H1 (cell line): ENCODE measurements at regions not wholly inside any gene's neighbourhood (a gene's known extent, or its start where the extent isn't known, plus 50 kb on each side); places are given as distances from the start of the nearest gene placed in this dataset.

ENCODE experiments used
- CTCF ChIA-PET: fragments of 300-600 bp; sonication (Branson Sonifier 250); formaldehyde crosslinking; loops from one replicate; lab custom pipeline; 2021; ENCODE audit not compliant: partially characterized antibody; lab: Charles Lee
- POLR2A ChIA-PET: fragments of 300-600 bp; sonication (Branson Sonifier 250); formaldehyde crosslinking; loops from one replicate; lab custom pipeline; 2021; ENCODE audit warnings: inconsistent platforms; ENCODE audit not compliant: partially characterized antibody; lab: Charles Lee
- DNase-seq, 2 experiments: peaks; one replicate each; pipeline versions ENCODE4 v3.0.0 to v3.0.0-alpha.2; 2010 to 2022; ENCODE audit warnings: low spot score in 2 of 2, low read depth in 1 of 2, mixed read lengths in 1 of 2
- FAIRE-seq: peaks from 2 replicates; lab custom pipeline; 2011; peaks lifted over from hg19 to GRCh38; lab: Jason Lieb, UNC
- H2AFZ ChIP-seq: 2 replicates; pipeline ENCODE4 v1.8.1; 2012; ENCODE audit warnings: low read length, inconsistent platforms
- H2AK5ac ChIP-seq: 2 replicates; pipeline ENCODE4 v1.6.1; 2013; ENCODE audit warnings: low read depth, low read length
- H2BK120ac ChIP-seq: replicated peaks from 2 replicates; pipeline ENCODE3; 2013; ENCODE audit warnings: low read depth, low read length, inconsistent platforms
- H2BK12ac ChIP-seq: 2 replicates; pipeline ENCODE4 v1.6.1; 2013; ENCODE audit warnings: low read depth, low read length
- H2BK15ac ChIP-seq: 2 replicates; pipeline ENCODE4 v1.6.1; 2013; ENCODE audit warnings: low read length
- H2BK20ac ChIP-seq: 2 replicates; pipeline ENCODE4 v1.6.1; 2013; ENCODE audit warnings: low read length
- H2BK5ac ChIP-seq: 2 replicates; pipeline ENCODE4 v1.6.1; 2013; ENCODE audit warnings: low read depth, low read length
- H3K14ac ChIP-seq: 2 replicates; pipeline ENCODE4 v1.6.1; 2013; ENCODE audit warnings: inconsistent platforms; ENCODE audit not compliant: insufficient read length
- H3K18ac ChIP-seq: 2 replicates; pipeline ENCODE4 v1.6.1; 2013; ENCODE audit warnings: low read length; ENCODE audit errors: extremely low read depth
- H3K23ac ChIP-seq: 2 replicates; pipeline ENCODE4 v1.6.1; 2013; ENCODE audit warnings: inconsistent platforms; ENCODE audit not compliant: insufficient read length
- H3K23me2 ChIP-seq: 2 replicates; pipeline ENCODE4 v1.6.1; 2013; ENCODE audit warnings: low read depth, low read length
- H3K27ac ChIP-seq: 2 replicates; pipeline ENCODE4 v1.6.1; 2011; ENCODE audit warnings: low read depth, low read length, inconsistent platforms
- H3K27me3 ChIP-seq, 4 experiments: replicated peaks in 1 of 4; 1 replicate in 1 of 4; 2 replicates in 3 of 4; pipeline versions ENCODE4 v1.6.1 to v1.8.1; 2011 to 2013; ENCODE audit warnings: low read length in 3 of 4, mild to moderate bottlenecking in 3 of 4, inconsistent platforms in 2 of 4, mixed read lengths in 2 of 4, moderate library complexity in 1 of 4; ENCODE audit not compliant: control insufficient read depth in 3 of 4, insufficient read depth in 3 of 4; ENCODE audit errors: extremely low read depth in 1 of 4
- H3K36me3 ChIP-seq, 4 experiments: 2 replicates each; pipeline versions ENCODE4 v1.6.1 to v1.8.1; 2011 to 2013; ENCODE audit warnings: mild to moderate bottlenecking in 4 of 4, low read length in 3 of 4, moderate library complexity in 2 of 4, control low read depth in 1 of 4, inconsistent platforms in 1 of 4; ENCODE audit not compliant: insufficient read depth in 4 of 4, control insufficient read depth in 2 of 4
- H3K4ac ChIP-seq: replicated peaks from 2 replicates; pipeline ENCODE3; 2013; ENCODE audit warnings: low read length, low read depth, mixed read lengths, inconsistent platforms; ENCODE audit not compliant: insufficient read length
- H3K4me1 ChIP-seq, 4 experiments: replicated peaks in 1 of 4; 1 replicate in 1 of 4; 2 replicates in 3 of 4; pipeline versions ENCODE4 v1.6.1 to v1.8.1; 2011 to 2013; ENCODE audit warnings: low read length in 3 of 4, inconsistent platforms in 2 of 4, mixed read lengths in 1 of 4; ENCODE audit not compliant: insufficient read depth in 4 of 4, control insufficient read depth in 3 of 4
- H3K4me2 ChIP-seq, 2 experiments: 2 replicates each; pipeline versions ENCODE4 v1.6.1 to v1.8.1; 2011 to 2013; ENCODE audit warnings: low read depth in 2 of 2, low read length in 2 of 2, control low read depth in 1 of 2, inconsistent platforms in 1 of 2, mild to moderate bottlenecking in 1 of 2; ENCODE audit not compliant: insufficient read depth in 1 of 2
- H3K4me3 ChIP-seq, 4 experiments: fragments of 200-600, 300-600 bp in 1 of 4; sonication (generic), shearing (Covaris generic), sonication (Bioruptor Twin) in 1 of 4; 2 replicates each; pipeline versions ENCODE4 v1.5.1 to v1.8.1; 2011 to 2016; ENCODE audit warnings: low read length in 4 of 4, low read depth in 3 of 4, control low read depth in 2 of 4, inconsistent platforms in 2 of 4, mild to moderate bottlenecking in 2 of 4, mixed read lengths in 1 of 4, moderate library complexity in 1 of 4; ENCODE audit not compliant: insufficient read depth in 2 of 4; ENCODE audit errors: extremely low read depth in 1 of 4
- H3K56ac ChIP-seq: replicated peaks from 2 replicates; pipeline ENCODE3; 2013; ENCODE audit warnings: low read depth, mild to moderate bottlenecking, mixed read lengths, low read length, inconsistent platforms; ENCODE audit not compliant: insufficient read length
- H3K79me1 ChIP-seq: 2 replicates; pipeline ENCODE4 v1.6.1; 2013; ENCODE audit warnings: low read depth, low read length, control low read depth
- H3K79me2 ChIP-seq, 2 experiments: 2 replicates each; pipeline versions ENCODE4 v1.6.1 to v1.8.1; 2012 to 2013; ENCODE audit warnings: low read length in 2 of 2, mild to moderate bottlenecking in 2 of 2, inconsistent platforms in 1 of 2; ENCODE audit not compliant: insufficient read depth in 2 of 2, control insufficient read depth in 1 of 2
- H3K9ac ChIP-seq, 4 experiments: replicated peaks in 1 of 4; 1 replicate in 1 of 4; 2 replicates in 3 of 4; pipeline versions ENCODE4 v1.6.1 to v1.8.1; 2011 to 2013; ENCODE audit warnings: low read depth in 3 of 4, low read length in 3 of 4, control low read depth in 2 of 4, mild to moderate bottlenecking in 2 of 4, moderate library complexity in 2 of 4, inconsistent platforms in 1 of 4; ENCODE audit errors: extremely low read depth in 1 of 4
- H3K9me3 ChIP-seq, 2 experiments: 2 replicates each; pipeline versions ENCODE4 v1.6.1 to v1.8.1; 2012 to 2013; ENCODE audit warnings: mild to moderate bottlenecking in 2 of 2, moderate library complexity in 2 of 2, control low read depth in 1 of 2, inconsistent platforms in 1 of 2, low read depth in 1 of 2, low read length in 1 of 2, mixed read lengths in 1 of 2; ENCODE audit not compliant: insufficient read depth in 2 of 2
- H4K20me1 ChIP-seq, 2 experiments: replicated peaks in 1 of 2; 2 replicates each; pipeline versions ENCODE3 to v1.8.1; 2011 to 2013; ENCODE audit warnings: inconsistent platforms in 2 of 2, low read length in 2 of 2, mild to moderate bottlenecking in 1 of 2; ENCODE audit not compliant: insufficient read depth in 2 of 2, control insufficient read depth in 1 of 2
- H4K5ac ChIP-seq: 2 replicates; pipeline ENCODE4 v1.6.1; 2013; ENCODE audit warnings: low read length, low read depth, mixed read lengths, inconsistent platforms; ENCODE audit not compliant: insufficient read length
- H4K8ac ChIP-seq: 2 replicates; pipeline ENCODE4 v1.8.0; 2013; ENCODE audit warnings: mild to moderate bottlenecking, moderate library complexity, low read length, inconsistent platforms; ENCODE audit not compliant: insufficient read depth; ENCODE audit errors: extremely low read depth
- H4K91ac ChIP-seq: replicated peaks from 2 replicates; pipeline ENCODE3; 2013; ENCODE audit warnings: low read length, mixed read lengths, inconsistent platforms; ENCODE audit not compliant: insufficient read length
- EP300 ChIP-seq, 2 experiments: IDR thresholded peaks; 1 replicate in 1 of 2; 2 replicates in 1 of 2; pipeline ENCODE4 v1.6.1; 2011 to 2012; ENCODE audit warnings: low read depth in 2 of 2, low read length in 2 of 2, mild to moderate bottlenecking in 2 of 2, borderline replicate concordance in 1 of 2, inconsistent platforms in 1 of 2, moderate library complexity in 1 of 2
- GTF2F1 ChIP-seq: IDR thresholded peaks from 2 replicates; pipeline ENCODE4 v1.6.1; 2012; ENCODE audit warnings: low read depth, low read length, improper control_type of control experiment, borderline replicate concordance
- POLR2A ChIP-seq, 2 experiments: IDR thresholded peaks; 1 replicate in 1 of 2; 2 replicates in 1 of 2; pipeline ENCODE4 v1.6.1; 2011; ENCODE audit warnings: low read depth in 2 of 2, low read length in 2 of 2, mild to moderate bottlenecking in 2 of 2; ENCODE audit errors: control extremely low read depth in 1 of 2
- POLR2AphosphoS5 ChIP-seq: IDR thresholded peaks from 2 replicates; pipeline ENCODE4 v1.6.1; 2011; ENCODE audit warnings: low read depth, low read length
- SIN3A ChIP-seq, 2 experiments: IDR thresholded peaks in 1 of 2; conservative IDR thresholded peaks in 1 of 2; 2 replicates each; pipeline ENCODE4 v1.6.1; 2011 to 2012; ENCODE audit warnings: low read length in 2 of 2, improper control_type of control experiment in 1 of 2, low read depth in 1 of 2, mild to moderate bottlenecking in 1 of 2
- SIRT6 ChIP-seq: IDR thresholded peaks from one replicate; pipeline ENCODE4 v1.7.1; 2012; ENCODE audit warnings: low read length, inconsistent platforms
- SIX5 ChIP-seq: IDR thresholded peaks from 2 replicates; pipeline ENCODE4 v1.6.1; 2011; ENCODE audit warnings: mild to moderate bottlenecking, low read depth, low read length
- WGBS, 2 experiments: shearing (Covaris generic) in 1 of 2; methylation state at CpG; one replicate each; pipeline versions ENCODE4 v1.1.6 to v1.1.7; 2013 to 2015; ENCODE audit warnings: low lambda C conversion rate in 2 of 2, mixed read lengths in 2 of 2, inconsistent platforms in 1 of 2, low coverage in 1 of 2, missing lambda C conversion rate in 1 of 2; ENCODE audit not compliant: insufficient replicate concordance in 2 of 2, insufficient coverage in 1 of 2, insufficient read length in 1 of 2; ENCODE audit errors: extremely low coverage in 1 of 2, missing lambda C conversion rate in 1 of 2; 5-methylcytosine and 5-hydroxymethylcytosine counted together

- POLR2A ChIA-PET: no interaction called here
- DNase-seq (no peak), FAIRE-seq (no peak)
- TF ChIP-seq SIN3A (conservative IDR thresholded peaks at IDR 0.05 in 1 of 2, IDR thresholded peaks at IDR 0.05 in 1 of 2; ENCODE audit: low read depth in 1 of 2, low read length in 2 of 2) (no peak), SIX5 (no peak), EP300 (IDR thresholded peaks at IDR 0.05; ENCODE audit: borderline replicate concordance in 1 of 2, low read depth in 2 of 2, low read length in 2 of 2) (no peak), POLR2A (IDR thresholded peaks at IDR 0.05; ENCODE audit: control extremely low read depth in 1 of 2, low read depth in 2 of 2, low read length in 2 of 2) (no peak), GTF2F1 (no peak), POLR2AphosphoS5 (no peak), SIRT6 (no peak)
- no peak overlapping the region for H2AFZ ChIP-seq
- H3K18ac ChIP-seq: no peak overlapping the region
- H3K23me2 ChIP-seq: no peaks in the 10 kb centered on the region
- H3K4ac ChIP-seq: no peak overlapping the region
- no peak overlapping the region for H2BK5ac ChIP-seq
- H2BK20ac ChIP-seq: no peak overlapping the region
- no peak overlapping the region for H2AK5ac ChIP-seq
- no peak overlapping the region for H4K5ac ChIP-seq
- H3K4me2 ChIP-seq: no peak overlapping the region
- no peaks in the 10 kb centered on the region for H3K79me1 ChIP-seq
- no peak overlapping the region for H3K9ac ChIP-seq
- H4K20me1 ChIP-seq: no peaks in the 10 kb centered on the region
- H4K8ac ChIP-seq: no peak overlapping the region
- no peaks in the 10 kb centered on the region for H3K27me3 ChIP-seq
- H3K79me2 ChIP-seq: no peaks in the 10 kb centered on the region
- H3K14ac ChIP-seq: no peak overlapping the region
- H3K23ac ChIP-seq: no peak overlapping the region
- WGBS, 2 experiments: 94% methylated on average over 2 of the region's 2 CpGs; no CpG with 5 or more reads in 1 of the 2 experiments
- no peak overlapping the region for H4K91ac ChIP-seq
- no peak overlapping the region for H3K4me3 ChIP-seq
- no peak overlapping the region for H3K56ac ChIP-seq
- H2BK15ac ChIP-seq: no peak overlapping the region
- CTCF ChIA-PET: interaction anchor here (1.0 kb wide), 1 partner anchor 19 kb away, joined by 3 read pairs; no protein-coding TSS in a partner anchor
- H3K27ac ChIP-seq: no peak overlapping the region
- H2BK120ac ChIP-seq: no peak overlapping the region
- no peaks in the 10 kb centered on the region for H3K9me3 ChIP-seq
- no peak overlapping the region for H2BK12ac ChIP-seq
- H3K36me3 ChIP-seq: no peaks in the 10 kb centered on the region
- H3K4me1 ChIP-seq: peaks cover 0 to 9% (median 6%) of the 10 kb centered on the region in 4 experiments; a peak in 5 of 7 replicates
Observed at GRCh38 chr4:85298037-85298436, 176.9 kb upstream of the ARHGAP24 start.
